ENCODE measurements at regions not wholly inside any gene's neighbourhood (a gene's known extent, or its start where the extent isn't known, plus 50 kb on each side); places are given as distances from the start of the nearest gene placed in this dataset.

GRCh38 chr3:144343343-144343742 is 371.7 kb downstream of the DIPK2A start:
- TF ChIP-seq TAF1 (IDR thresholded peaks at IDR 0.05; ENCODE audit: low read depth) (no peak), YY1 (IDR thresholded peaks at IDR 0.05; ENCODE audit: low read depth) (no peak), NFIC (IDR thresholded peaks at IDR 0.05) (no peak), RAD21 (IDR thresholded peaks at IDR 0.05; ENCODE audit: low read depth) (no peak)
